Kidney (tissue), 13 donors: ENCODE measurements at regions not wholly inside any gene's neighbourhood (a gene's known extent, or its start where the extent isn't known, plus 50 kb on each side); places are given as distances from the start of the nearest gene placed in this dataset.
"Not testable (repeated sequence)": the region's sequence is repeated elsewhere in the genome, so short reads cannot be mapped to it uniquely, and the experiment has no call there.

Experiments
- DNase-seq, 5 donors: peaks; one replicate each; pipeline ENCODE4 v3.0.0-alpha.2; 2013 to 2020
- FAIRE-seq: peaks from 2 replicates; lab custom pipeline; 2012; peaks lifted over from hg19 to GRCh38; lab: Jason Lieb, UNC
- H3K27ac ChIP-seq, 2 donors: one replicate each; pipeline ENCODE4 v1.7.0; 2013; ENCODE audit warnings: low read depth in 2 of 2, low read length in 2 of 2, inconsistent platforms in 1 of 2
- H3K27me3 ChIP-seq: one replicate; pipeline ENCODE4 v1.7.1; 2013; ENCODE audit warnings: low read length, inconsistent platforms; ENCODE audit not compliant: control insufficient read depth, insufficient read depth
- H3K36me3 ChIP-seq, 3 donors: one replicate each; pipeline versions ENCODE4 v1.7.0 to v1.7.1; 2013; ENCODE audit warnings: low read length in 3 of 3, control low read depth in 1 of 3, inconsistent platforms in 1 of 3; ENCODE audit not compliant: insufficient read depth in 3 of 3, control insufficient read depth in 2 of 3
- H3K4me1 ChIP-seq, 3 donors: one replicate each; pipeline versions ENCODE4 v1.7.0 to v1.7.1; 2013; ENCODE audit warnings: low read length in 3 of 3, inconsistent platforms in 1 of 3, low read depth in 1 of 3; ENCODE audit not compliant: control insufficient read depth in 2 of 3, insufficient read depth in 2 of 3
- H3K4me3 ChIP-seq, 3 donors: one replicate each; pipeline versions ENCODE4 v1.7.0 to v1.8.1; 2013; ENCODE audit warnings: low read length in 3 of 3, control low read depth in 1 of 3, inconsistent platforms in 1 of 3
- H3K9ac ChIP-seq, 3 donors: one replicate each; pipeline versions ENCODE4 v1.7.0 to v1.7.1; 2013; ENCODE audit warnings: low read length in 3 of 3, control low read depth in 1 of 3, inconsistent platforms in 1 of 3
- H3K9me3 ChIP-seq, 3 donors: one replicate each; pipeline versions ENCODE4 v1.7.0 to v1.7.1; 2013; ENCODE audit warnings: low read length in 3 of 3, control low read depth in 1 of 3, inconsistent platforms in 1 of 3; ENCODE audit not compliant: control insufficient read depth in 2 of 3, insufficient read depth in 1 of 3
- CTCF ChIP-seq: IDR thresholded peaks from 3 replicates; pipeline ENCODE4 v1.5.1; 2012; ENCODE audit warnings: mild to moderate bottlenecking, moderate library complexity, borderline replicate concordance; ENCODE audit not compliant: insufficient read depth; ENCODE audit errors: extremely low read depth
- intact Hi-C: fragments of 100-400 bp; cut with DNase I; formaldehyde crosslinking; loops from one replicate; pipeline ENCODE4 v1.11.1; 2022
- donor health status: control.
- donor health status: control.
- donor health status: control.
- donor health status: control.
- donor health status: control.
- donor health status: DM: yes; HTN: yes; CAD: no.
- donor health status: Normal renal cell carcinoma (clear cell type).

GRCh38 chr21:35811191-35811806 lies 249.0 kb downstream of the SETD4 start:
- Histone ChIP-seq H3K4me3 (no peak overlapping the region), H3K9me3 (no peaks in the 10 kb centered on the region), H3K36me3 (no peaks in the 10 kb centered on the region), H3K4me1 (no peaks in the 10 kb centered on the region), H3K9ac (no peak overlapping the region), H3K27me3 (no peaks in the 10 kb centered on the region), H3K27ac (no peak overlapping the region)
- no peak for TF ChIP-seq CTCF
- DNase-seq (no peak), FAIRE-seq (no peak)
- intact Hi-C loops: no loop called here

GRCh38 chr21:35810431-35810970 lies 249.8 kb downstream of the SETD4 start:
- no peaks in the 10 kb centered on the region for H3K27me3 ChIP-seq
- FAIRE-seq (no peak), DNase-seq (no peak)
- TF ChIP-seq CTCF: no peak
- H3K4me1 ChIP-seq: no peaks in the 10 kb centered on the region
- intact Hi-C loops: no loop called here
- H3K36me3 ChIP-seq: no peaks in the 10 kb centered on the region
- H3K9ac ChIP-seq: no peak overlapping the region
- no peaks in the 10 kb centered on the region for H3K9me3 ChIP-seq
- no peak overlapping the region for H3K27ac ChIP-seq
- no peak overlapping the region for H3K4me3 ChIP-seq

GRCh38 chr21:35801391-35801790 lies 258.9 kb downstream of the SETD4 start:
- FAIRE-seq (no peak), DNase-seq (no peak)
- no peaks in the 10 kb centered on the region for H3K9me3 ChIP-seq
- H3K27ac ChIP-seq: no peak overlapping the region
- H3K27me3 ChIP-seq: no peaks in the 10 kb centered on the region
- no peak overlapping the region for H3K9ac ChIP-seq
- intact Hi-C loops: no loop called here
- H3K4me3 ChIP-seq: no peak overlapping the region
- no peak for TF ChIP-seq CTCF
- H3K4me1 ChIP-seq: no peaks in the 10 kb centered on the region
- no peaks in the 10 kb centered on the region for H3K36me3 ChIP-seq

GRCh38 chr21:35800796-35801385 lies 259.4 kb downstream of the SETD4 start:
- DNase-seq, H3K4me1 ChIP-seq, H3K9ac ChIP-seq, intact Hi-C loops, FAIRE-seq, H3K4me3 ChIP-seq, H3K9me3 ChIP-seq, H3K27ac ChIP-seq, H3K27me3 ChIP-seq, H3K36me3 ChIP-seq: not testable (repeated sequence)
